H9 (cell line): ENCODE measurements at regions not wholly inside any gene's neighbourhood (a gene's known extent, or its start where the extent isn't known, plus 50 kb on each side); places are given as distances from the start of the nearest gene placed in this dataset.

Experiments
- DNase-seq: peaks from one replicate; pipeline ENCODE4 v3.0.0-alpha.2; 2017
- H2AFZ ChIP-seq: one replicate; pipeline ENCODE4 v1.6.1; 2013; ENCODE audit warnings: mild to moderate bottlenecking, low read length, control low read depth, moderate library complexity
- H2AK5ac ChIP-seq: 2 replicates; pipeline ENCODE4 v1.6.1; 2013; ENCODE audit warnings: low read length, control low read depth, mixed read lengths; ENCODE audit not compliant: insufficient read length
- H2BK120ac ChIP-seq: one replicate; pipeline ENCODE4 v1.6.1; 2013; ENCODE audit warnings: low read depth, mild to moderate bottlenecking, low read length, control low read depth, inconsistent platforms; ENCODE audit not compliant: poor library complexity, severe bottlenecking
- H2BK12ac ChIP-seq: 2 replicates; pipeline ENCODE4 v1.6.1; 2013; ENCODE audit warnings: low read length, control low read depth, mixed read lengths, low read depth; ENCODE audit not compliant: insufficient read length
- H2BK15ac ChIP-seq: 2 replicates; pipeline ENCODE4 v1.6.1; 2013; ENCODE audit warnings: low read depth, low read length, control low read depth
- H2BK20ac ChIP-seq: one replicate; pipeline ENCODE4 v1.6.1; 2013; ENCODE audit warnings: low read depth, mild to moderate bottlenecking, low read length, control low read depth, inconsistent platforms; ENCODE audit not compliant: poor library complexity, severe bottlenecking
- H2BK5ac ChIP-seq: 2 replicates; pipeline ENCODE4 v1.6.1; 2013; ENCODE audit warnings: low read length, control low read depth, mixed read lengths; ENCODE audit not compliant: insufficient read length
- H3K14ac ChIP-seq: 2 replicates; pipeline ENCODE4 v1.6.1; 2013; ENCODE audit warnings: low read length, control low read depth; ENCODE audit not compliant: insufficient read depth
- H3K18ac ChIP-seq: 2 replicates; pipeline ENCODE4 v1.6.1; 2013; ENCODE audit warnings: low read depth, mild to moderate bottlenecking, mixed read lengths, low read length, control low read depth; ENCODE audit not compliant: insufficient read length
- H3K23ac ChIP-seq: 2 replicates; pipeline ENCODE4 v1.6.1; 2013; ENCODE audit warnings: low read length, control low read depth, mixed read lengths, low read depth; ENCODE audit not compliant: insufficient read length
- H3K23me2 ChIP-seq: 2 replicates; pipeline ENCODE4 v1.6.1; 2013; ENCODE audit warnings: low read depth, mild to moderate bottlenecking, mixed read lengths, low read length, control low read depth; ENCODE audit not compliant: insufficient read length, poor library complexity, severe bottlenecking
- H3K27ac ChIP-seq: 2 replicates; pipeline ENCODE4 v1.5.1; 2013; ENCODE audit warnings: low read length, control low read depth, mixed read lengths, low read depth; ENCODE audit not compliant: insufficient read length
- H3K27me3 ChIP-seq: 2 replicates; pipeline ENCODE4 v1.6.1; 2013; ENCODE audit warnings: low read length, control low read depth, inconsistent platforms; ENCODE audit not compliant: insufficient read depth
- H3K4ac ChIP-seq: 2 replicates; pipeline ENCODE4 v1.6.1; 2013; ENCODE audit warnings: low read depth, mild to moderate bottlenecking, control low read depth, inconsistent platforms, low read length, moderate library complexity
- H3K4me1 ChIP-seq: 2 replicates; pipeline ENCODE4 v1.6.1; 2013; ENCODE audit warnings: low read length, control low read depth, inconsistent platforms; ENCODE audit not compliant: insufficient read depth
- H3K4me2 ChIP-seq: 2 replicates; pipeline ENCODE4 v1.6.1; 2013; ENCODE audit warnings: low read length, control low read depth, mixed read lengths; ENCODE audit not compliant: insufficient read length, insufficient read depth
- H3K56ac ChIP-seq: 2 replicates; pipeline ENCODE4 v1.6.1; 2013; ENCODE audit warnings: low read depth, mild to moderate bottlenecking, mixed read lengths, low read length, control low read depth; ENCODE audit not compliant: insufficient read length
- H3K79me1 ChIP-seq: 2 replicates; pipeline ENCODE4 v1.6.1; 2013; ENCODE audit warnings: low read depth, mild to moderate bottlenecking, moderate library complexity, low read length, control low read depth, inconsistent platforms; ENCODE audit not compliant: insufficient read depth, poor library complexity, severe bottlenecking
- H3K79me2 ChIP-seq: 2 replicates; pipeline ENCODE4 v1.6.1; 2013; ENCODE audit warnings: low read length, control low read depth, inconsistent platforms; ENCODE audit not compliant: insufficient read depth
- H3K9ac ChIP-seq: 2 replicates; pipeline ENCODE4 v1.6.1; 2013; ENCODE audit warnings: low read length, control low read depth, mixed read lengths; ENCODE audit not compliant: insufficient read length; ENCODE audit errors: extremely low read depth
- H3K9me3 ChIP-seq: one replicate; pipeline ENCODE4 v1.6.1; 2013; ENCODE audit warnings: low read depth, low read length, inconsistent platforms; ENCODE audit not compliant: control insufficient read depth
- H3T11ph ChIP-seq: one replicate; pipeline ENCODE4 v1.6.1; 2013; ENCODE audit warnings: mild to moderate bottlenecking, low read length, control low read depth, inconsistent platforms
- H4K20me1 ChIP-seq: one replicate; pipeline ENCODE4 v1.6.1; 2013; ENCODE audit not compliant: control insufficient read depth, insufficient read length, insufficient read depth
- H4K5ac ChIP-seq: 2 replicates; pipeline ENCODE4 v1.6.1; 2013; ENCODE audit warnings: low read depth, mild to moderate bottlenecking, mixed read lengths, low read length, control low read depth; ENCODE audit not compliant: insufficient read length
- H4K8ac ChIP-seq: replicated peaks from 2 replicates; pipeline ENCODE4 v1.6.1; 2013; ENCODE audit warnings: low read length, control low read depth, mixed read lengths, low read depth; ENCODE audit not compliant: insufficient read length
- H4K91ac ChIP-seq: 2 replicates; pipeline ENCODE4 v1.6.1; 2013; ENCODE audit warnings: low read depth, mild to moderate bottlenecking, moderate library complexity, mixed read lengths, low read length, control low read depth; ENCODE audit not compliant: insufficient read length
- H3K27ac Mint-ChIP-seq, 3 experiments: 2 replicates in 2 of 3; 3 replicates in 1 of 3; pipeline ENCODE4 v1.8.0; 2020 to 2021; ENCODE audit warnings: mixed read lengths in 3 of 3, mild to moderate bottlenecking in 1 of 3, moderate library complexity in 1 of 3
- H3K27me3 Mint-ChIP-seq: 2 replicates; pipeline ENCODE4 v1.8.0; 2021; ENCODE audit warnings: low read depth, mild to moderate bottlenecking, moderate library complexity, mixed read lengths
- H3K36me3 Mint-ChIP-seq, 3 experiments: 2 replicates in 2 of 3; 3 replicates in 1 of 3; pipeline ENCODE4 v1.8.0; 2020 to 2021; ENCODE audit warnings: low read depth in 3 of 3, mixed read lengths in 3 of 3; ENCODE audit not compliant: insufficient read depth in 1 of 3
- H3K4me1 Mint-ChIP-seq, 2 experiments: 2 replicates each; pipeline ENCODE4 v1.8.0; 2020; ENCODE audit warnings: mixed read lengths in 2 of 2
- H3K4me3 Mint-ChIP-seq, 2 experiments: 2 replicates in 1 of 2; 3 replicates in 1 of 2; pipeline ENCODE4 v1.8.0; 2020 to 2021; ENCODE audit warnings: mild to moderate bottlenecking in 2 of 2, mixed read lengths in 2 of 2, moderate library complexity in 1 of 2
- H3K9me3 Mint-ChIP-seq, 2 experiments: 2 replicates in 1 of 2; 3 replicates in 1 of 2; pipeline ENCODE4 v1.8.0; 2020; ENCODE audit warnings: mild to moderate bottlenecking in 2 of 2, mixed read lengths in 2 of 2, moderate library complexity in 1 of 2
- CTCF ChIP-seq: fragments of 200-600 bp; sonication (generic); conservative IDR thresholded peaks from 3 replicates; pipeline ENCODE4 v1.8.0; 2021; ENCODE audit warnings: antibody characterized with exemption, mild to moderate bottlenecking
- WGBS: extraction: QIAGEN DNeasy Blood & Tissue Kit; methylation state at CpG from one replicate; pipeline ENCODE4 v1.1.7; 2013; ENCODE audit warnings: missing lambda C conversion rate, low lambda C conversion rate, mixed read lengths; ENCODE audit not compliant: insufficient read length; ENCODE audit errors: extremely low coverage; 5-methylcytosine and 5-hydroxymethylcytosine counted together

- Histone ChIP-seq H3K79me1 (no peaks in the 10 kb centered on the region), H3K23me2 (no peaks in the 10 kb centered on the region), H2BK5ac (no peak overlapping the region), H3K18ac (no peak overlapping the region), H2BK15ac (no peak overlapping the region), H3K14ac (no peak overlapping the region), H3T11ph (no peak overlapping the region), H3K4ac (no peak overlapping the region), H3K9me3 (no peaks in the 10 kb centered on the region), H3K27me3 (no peaks in the 10 kb centered on the region), H3K4me1 (no peaks in the 10 kb centered on the region), H2AFZ (no peak overlapping the region), H4K91ac (no peak overlapping the region), H3K27ac (no peak overlapping the region), H3K23ac (no peak overlapping the region), H4K5ac (no peak overlapping the region), H3K56ac (no peak overlapping the region), H4K20me1 (no peaks in the 10 kb centered on the region), H2BK12ac (no peak overlapping the region), H4K8ac (no peak overlapping the region), H3K9ac (no peak overlapping the region), H2AK5ac (no peak overlapping the region), H3K4me2 (no peak overlapping the region), H3K79me2 (no peaks in the 10 kb centered on the region), H2BK120ac (no peak overlapping the region), H2BK20ac (no peak overlapping the region)
- Mint-ChIP-seq H3K4me3 (no peak overlapping the region), H3K4me1 (no peaks in the 10 kb centered on the region), H3K27me3 (no peaks in the 10 kb centered on the region), H3K36me3 (no peaks in the 10 kb centered on the region), H3K9me3 (peaks cover 5 to 6% of the 10 kb centered on the region in 2 experiments; a peak in 3 of 5 replicates), H3K27ac (no peak overlapping the region)
- DNase-seq: no peak
- no peak for TF ChIP-seq CTCF
- no CpG with 5 or more reads among the region's 1 CpG for WGBS
These were observed 1310.0 kb upstream of the EYS start for GRCh38 chr6:67016921-67017460.
